Stomach (tissue), 4 donors: ENCODE measurements at regions not wholly inside any gene's neighbourhood (a gene's known extent, or its start where the extent isn't known, plus 50 kb on each side); places are given as distances from the start of the nearest gene placed in this dataset.

ENCODE experiments used
- CTCF ChIP-seq, 7 experiments: fragments of 450-650 bp in 4 of 7; fragments of 200-600 bp in 3 of 7; sonication (generic) in 3 of 7; IDR thresholded peaks; one replicate each; pipeline ENCODE4 v1.5.1; 2016 to 2019; ENCODE audit warnings: antibody characterized with exemption in 7 of 7, control low read depth in 2 of 7, mild to moderate bottlenecking in 1 of 7
- EP300 ChIP-seq: sonication (generic); formaldehyde crosslinking; IDR thresholded peaks from one replicate; pipeline ENCODE4 v1.6.1; 2017; ENCODE audit warnings: antibody characterized with exemption
- POLR2A ChIP-seq, 4 donors: fragments of 450-650 bp; IDR thresholded peaks; one replicate each; pipeline ENCODE4 v1.6.1; 2016; ENCODE audit warnings: antibody characterized with exemption in 4 of 4, control low read depth in 2 of 4, mild to moderate bottlenecking in 1 of 4, moderate library complexity in 1 of 4
- POLR2AphosphoS5 ChIP-seq, 3 donors: sonication (generic); formaldehyde crosslinking; IDR thresholded peaks; one replicate each; pipeline ENCODE4 v1.6.1; 2016; ENCODE audit warnings: antibody characterized with exemption in 3 of 3

DNA sequence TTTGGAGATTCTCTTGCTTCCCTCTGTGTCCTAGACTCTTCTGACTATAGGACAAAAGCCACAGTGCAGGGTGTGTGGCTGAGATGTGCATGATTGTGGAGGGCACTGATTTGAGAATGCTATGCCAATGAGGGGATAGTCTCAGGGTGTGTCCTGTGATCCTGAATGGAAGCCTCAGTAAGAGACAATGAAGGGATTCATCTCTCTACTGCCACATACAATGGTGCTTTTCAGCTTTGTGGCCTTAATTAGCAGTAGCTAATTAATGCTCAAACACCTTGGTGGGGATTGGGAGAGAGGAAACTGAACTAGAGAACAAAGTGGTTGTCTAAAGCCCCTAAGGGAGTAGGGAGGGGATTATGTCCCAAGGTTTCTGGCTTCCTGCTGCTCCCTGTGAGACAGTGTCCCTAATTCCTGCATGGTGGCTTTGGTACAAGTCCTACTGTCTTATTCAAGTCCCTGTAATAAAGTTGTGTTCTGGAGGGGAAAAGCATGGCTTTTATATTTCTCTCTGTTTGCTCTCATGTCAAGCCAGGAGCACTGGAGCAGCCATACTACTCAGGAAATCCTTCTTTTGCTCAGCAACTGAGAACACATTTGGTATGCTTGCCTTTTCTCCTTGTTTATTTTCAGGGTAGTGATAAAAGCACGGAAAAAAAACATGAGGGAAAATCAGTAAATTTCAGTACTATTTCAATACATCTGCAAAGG is 415.2 kb upstream of the TCF4 start:
- TF ChIP-seq CTCF (IDR thresholded peaks at IDR 0.05) (no peak), POLR2AphosphoS5 (IDR thresholded peaks at IDR 0.05) (no peak), POLR2A (IDR thresholded peaks at IDR 0.05) (no peak), EP300 (no peak)
